Activated CD8-positive, alpha-beta T cell treated with anti-CD3 and anti-CD28 coated beads for 36 hours (primary cell): ENCODE measurements at regions not wholly inside any gene's neighbourhood (a gene's known extent, or its start where the extent isn't known, plus 50 kb on each side); places are given as distances from the start of the nearest gene placed in this dataset.
"Not testable (repeated sequence)": the region's sequence is repeated elsewhere in the genome, so short reads cannot be mapped to it uniquely, and the experiment has no call there.

Experiments used
- ATAC-seq: fragments of 200-7000 bp; cut with Tn5 transposase; one replicate; pipeline ENCODE4 v1.10.0; 2021; ENCODE audit warnings: mild to moderate bottlenecking, moderate library complexity
- CTCF ChIA-PET: fragments of 350-600 bp; sonication (Branson Sonifier 250); formaldehyde crosslinking; loops from one replicate; lab custom pipeline; 2021; ENCODE audit warnings: antibody characterized with exemption; lab: Charles Lee
- POLR2A ChIA-PET: fragments of 350-600 bp; sonication (Branson Sonifier 250); formaldehyde crosslinking; loops from one replicate; lab custom pipeline; 2021; ENCODE audit warnings: antibody characterized with exemption; lab: Charles Lee
- DNase-seq: peaks from one replicate; pipeline ENCODE4 v3.0.0-alpha.2; 2020
- H3K27ac Mint-ChIP-seq: one replicate; pipeline ENCODE4 v1.8.0; 2021; ENCODE audit warnings: mild to moderate bottlenecking, mixed read lengths
- H3K27me3 Mint-ChIP-seq: one replicate; pipeline ENCODE4 v1.8.0; 2021; ENCODE audit warnings: mixed read lengths
- H3K36me3 Mint-ChIP-seq: one replicate; pipeline ENCODE4 v1.8.0; 2021; ENCODE audit warnings: low read depth, mixed read lengths
- H3K4me1 Mint-ChIP-seq: one replicate; pipeline ENCODE4 v1.8.0; 2021; ENCODE audit warnings: low read depth, mixed read lengths
- H3K4me3 Mint-ChIP-seq: one replicate; pipeline ENCODE4 v1.8.0; 2021; ENCODE audit warnings: mild to moderate bottlenecking, moderate library complexity, mixed read lengths
- H3K9me3 Mint-ChIP-seq: one replicate; pipeline ENCODE4 v1.8.0; 2021; ENCODE audit warnings: mixed read lengths
- intact Hi-C: fragments of 100-400 bp; cut with micrococcal nuclease; formaldehyde crosslinking; loops from one replicate; pipeline ENCODE4 v1.10.0; 2022
- TF ChIP-seq, protein P1 (sequence below): fragments of 200-600 bp; IDR thresholded peaks from one replicate; pipeline ENCODE4 v1.8.0; 2022; ENCODE audit warnings: antibody characterized with exemption, mild to moderate bottlenecking

DNA sequence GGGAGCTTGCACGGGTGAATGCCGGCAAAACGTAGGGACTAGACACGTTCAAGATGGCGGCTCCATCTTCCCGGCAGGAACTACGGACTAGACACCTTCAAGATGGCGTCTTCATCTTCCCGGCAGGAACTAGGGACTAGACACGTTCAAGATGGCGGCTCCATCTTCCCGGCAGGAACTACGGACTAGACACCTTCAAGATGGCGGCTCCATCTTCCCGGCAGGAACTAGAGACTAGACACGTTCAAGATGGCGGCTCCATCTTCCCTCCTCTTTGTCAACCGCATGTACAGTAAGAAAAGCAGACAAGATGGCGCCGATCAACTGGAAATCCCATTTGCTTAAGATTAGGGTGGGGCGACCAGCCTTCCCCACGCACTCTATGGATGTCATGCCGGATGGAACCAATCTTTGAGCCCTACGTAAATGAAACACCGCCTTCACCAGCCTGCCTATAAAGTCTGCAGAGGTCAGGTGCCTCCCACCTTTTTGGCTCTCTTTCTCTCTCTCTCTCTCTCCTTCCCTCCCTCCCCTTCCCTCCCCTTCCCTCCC is 222.4 kb downstream of the CRLF2 start:
- ATAC-seq (peak; percentile 97), DNase-seq (peak; percentile 75)
- no peaks in the 10 kb centered on the region for H3K36me3 Mint-ChIP-seq
- POLR2A ChIA-PET: no interaction called here
- peak overlapping the region; percentile 62 for H3K27ac Mint-ChIP-seq
- TF ChIP-seq, protein P1, sequence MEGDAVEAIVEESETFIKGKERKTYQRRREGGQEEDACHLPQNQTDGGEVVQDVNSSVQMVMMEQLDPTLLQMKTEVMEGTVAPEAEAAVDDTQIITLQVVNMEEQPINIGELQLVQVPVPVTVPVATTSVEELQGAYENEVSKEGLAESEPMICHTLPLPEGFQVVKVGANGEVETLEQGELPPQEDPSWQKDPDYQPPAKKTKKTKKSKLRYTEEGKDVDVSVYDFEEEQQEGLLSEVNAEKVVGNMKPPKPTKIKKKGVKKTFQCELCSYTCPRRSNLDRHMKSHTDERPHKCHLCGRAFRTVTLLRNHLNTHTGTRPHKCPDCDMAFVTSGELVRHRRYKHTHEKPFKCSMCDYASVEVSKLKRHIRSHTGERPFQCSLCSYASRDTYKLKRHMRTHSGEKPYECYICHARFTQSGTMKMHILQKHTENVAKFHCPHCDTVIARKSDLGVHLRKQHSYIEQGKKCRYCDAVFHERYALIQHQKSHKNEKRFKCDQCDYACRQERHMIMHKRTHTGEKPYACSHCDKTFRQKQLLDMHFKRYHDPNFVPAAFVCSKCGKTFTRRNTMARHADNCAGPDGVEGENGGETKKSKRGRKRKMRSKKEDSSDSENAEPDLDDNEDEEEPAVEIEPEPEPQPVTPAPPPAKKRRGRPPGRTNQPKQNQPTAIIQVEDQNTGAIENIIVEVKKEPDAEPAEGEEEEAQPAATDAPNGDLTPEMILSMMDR: no peak
- peak overlapping the region; percentile 55 for H3K4me3 Mint-ChIP-seq
- H3K27me3 Mint-ChIP-seq: no peaks in the 10 kb centered on the region
- intact Hi-C loops: no loop called here
- H3K9me3 Mint-ChIP-seq: peaks cover 8% of the 10 kb centered on the region
- H3K4me1 Mint-ChIP-seq: no peaks in the 10 kb centered on the region
- CTCF ChIA-PET: no interaction called here

DNA sequence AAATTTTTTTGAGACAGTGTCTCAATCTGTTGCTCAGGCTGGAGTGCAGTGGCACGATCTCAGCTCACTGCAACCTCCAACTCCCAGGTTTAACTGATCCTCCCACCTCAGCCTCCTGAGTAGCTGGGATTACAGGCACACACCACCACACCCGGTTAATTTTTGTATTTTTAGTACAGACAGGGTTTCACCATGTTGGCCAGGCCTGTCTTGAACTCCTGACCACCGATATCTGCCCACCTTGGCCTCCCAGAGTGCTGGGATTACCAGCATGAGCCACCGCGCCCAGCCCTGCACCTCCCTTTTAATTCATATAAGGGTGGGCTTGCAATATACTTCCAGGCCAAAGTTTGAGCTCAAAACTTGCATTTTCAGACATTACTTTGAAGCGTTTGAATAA is 223.9 kb downstream of the CRLF2 start:
- H3K4me3 Mint-ChIP-seq, H3K36me3 Mint-ChIP-seq, CTCF ChIA-PET, DNase-seq, H3K27ac Mint-ChIP-seq, H3K27me3 Mint-ChIP-seq, intact Hi-C loops, H3K9me3 Mint-ChIP-seq, H3K4me1 Mint-ChIP-seq, POLR2A ChIA-PET, ATAC-seq: not testable (repeated sequence)

DNA sequence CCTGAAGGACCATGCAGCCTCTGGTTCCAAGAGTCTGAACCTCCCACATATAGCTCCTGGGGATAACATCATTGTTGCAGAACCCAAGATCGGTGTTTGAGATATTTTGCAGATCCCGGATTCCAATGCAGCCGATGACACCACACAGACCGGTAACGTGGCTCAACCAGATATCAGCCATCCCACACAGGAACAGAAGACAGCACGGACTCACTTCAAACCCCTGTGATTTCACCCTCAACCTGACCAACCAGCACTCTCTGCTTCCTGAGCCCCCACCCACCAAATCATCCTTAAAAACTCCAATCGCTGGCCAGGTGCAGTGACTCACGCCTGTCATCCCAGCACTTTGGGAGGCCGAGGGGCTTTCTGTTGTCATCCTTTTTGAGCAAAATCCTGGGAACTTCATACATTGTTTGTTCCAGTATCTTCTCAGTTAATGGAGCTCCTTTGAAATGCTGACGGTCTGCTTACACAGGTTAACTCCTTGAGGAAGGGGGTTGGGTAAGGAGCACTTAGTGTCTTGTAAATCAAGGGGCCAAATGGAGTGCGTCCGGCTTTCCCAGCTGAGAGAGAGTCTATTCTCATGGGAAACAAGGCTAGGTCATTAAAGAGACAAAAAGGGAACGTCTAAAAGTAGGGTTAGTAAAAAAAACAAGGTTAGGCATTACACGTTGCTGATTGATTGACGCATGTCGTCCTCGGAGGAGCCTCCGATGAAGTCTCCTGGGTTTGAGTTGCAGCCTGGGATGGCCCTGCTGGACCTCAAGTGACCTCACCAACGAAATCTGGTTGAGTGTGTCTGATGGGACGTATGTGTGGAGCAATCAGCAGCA is 230.4 kb downstream of the CRLF2 start:
- POLR2A ChIA-PET: no interaction called here
- no peak overlapping the region for H3K27ac Mint-ChIP-seq
- H3K27me3 Mint-ChIP-seq: peaks cover 23% of the 10 kb centered on the region
- TF ChIP-seq, protein P1: no peak
- intact Hi-C loops: no loop called here
- CTCF ChIA-PET: no interaction called here
- no peak overlapping the region for H3K4me3 Mint-ChIP-seq
- no peaks in the 10 kb centered on the region for H3K36me3 Mint-ChIP-seq
- ATAC-seq (no peak), DNase-seq (no peak)
- H3K4me1 Mint-ChIP-seq: no peaks in the 10 kb centered on the region
- H3K9me3 Mint-ChIP-seq: peaks cover 3% of the 10 kb centered on the region

DNA sequence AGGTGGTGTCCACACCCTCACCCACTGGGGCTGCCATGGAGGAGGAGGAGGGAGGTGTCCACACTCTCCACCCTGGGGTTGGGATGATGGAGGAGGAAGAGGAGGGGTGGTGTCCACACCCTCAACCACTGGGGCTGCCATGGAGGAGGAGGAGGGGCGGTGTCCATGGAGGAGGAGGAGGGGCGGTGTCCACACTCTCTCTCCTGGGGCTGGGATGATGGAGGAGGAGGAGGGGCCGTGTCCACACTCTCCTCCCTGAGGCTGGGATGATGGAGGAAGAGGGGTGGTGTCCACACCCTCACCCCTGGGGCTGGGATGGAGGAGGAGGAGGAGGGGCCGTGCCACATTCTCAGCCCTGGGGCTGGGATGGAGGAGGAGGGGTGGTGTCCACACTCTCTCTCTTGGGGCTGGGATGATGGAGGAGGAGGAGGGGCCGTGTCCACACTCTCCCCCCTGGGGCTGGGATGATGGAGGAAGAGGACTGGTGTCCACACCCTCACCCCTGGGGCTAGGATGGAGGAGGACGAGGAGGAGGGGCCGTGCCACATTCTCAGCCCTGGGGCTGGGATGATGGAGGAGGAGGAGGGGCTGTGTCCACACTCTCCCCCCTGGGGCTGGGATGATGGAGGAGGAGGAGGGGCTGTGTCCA is 231.7 kb downstream of the CRLF2 start:
- Mint-ChIP-seq H3K36me3 (no peaks in the 10 kb centered on the region), H3K4me3 (no peak overlapping the region), H3K9me3 (peaks cover 9% of the 10 kb centered on the region), H3K27me3 (peaks cover 23% of the 10 kb centered on the region), H3K27ac (no peak overlapping the region), H3K4me1 (no peaks in the 10 kb centered on the region)
- TF ChIP-seq, protein P1: no peak
- no peak for DNase-seq
- ATAC-seq: no peak
- ChIA-PET CTCF (no interaction called here), POLR2A (no interaction called here)
- intact Hi-C loops: no loop called here

DNA sequence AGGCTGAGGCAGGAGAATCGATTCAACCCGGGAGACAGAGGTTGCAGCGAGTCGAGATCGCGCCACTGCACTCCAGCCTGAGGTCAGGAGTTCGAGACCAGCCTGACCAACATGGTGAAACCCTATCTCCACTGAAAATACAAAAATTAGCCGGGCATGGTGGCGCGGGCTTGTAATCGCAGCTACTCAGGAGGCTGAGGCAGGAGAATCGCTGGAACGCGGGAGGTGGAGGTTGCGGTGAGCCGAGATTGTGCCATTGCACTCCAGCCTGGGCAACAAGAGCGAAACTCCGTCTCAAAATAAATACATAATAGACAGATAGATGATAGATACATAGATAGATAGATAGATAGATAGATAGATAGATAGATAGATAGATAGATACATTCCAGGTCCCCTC is 233.3 kb downstream of the CRLF2 start:
- CTCF ChIA-PET, H3K4me1 Mint-ChIP-seq, POLR2A ChIA-PET, H3K9me3 Mint-ChIP-seq, intact Hi-C loops, DNase-seq, ATAC-seq, H3K4me3 Mint-ChIP-seq, H3K36me3 Mint-ChIP-seq, H3K27ac Mint-ChIP-seq: not testable (repeated sequence)
- H3K27me3 Mint-ChIP-seq: peaks cover 23% of the 10 kb centered on the region
